GM21619 (cell line): ENCODE measurements at regions not wholly inside any gene's neighbourhood (a gene's known extent, or its start where the extent isn't known, plus 50 kb on each side); places are given as distances from the start of the nearest gene placed in this dataset.

Experiments
- ATAC-seq: cut with Tn5 transposase; IDR thresholded peaks from one replicate; pipeline ENCODE4 v1.9.1; 2021; ENCODE audit not compliant: unreplicated experiment

DNA sequence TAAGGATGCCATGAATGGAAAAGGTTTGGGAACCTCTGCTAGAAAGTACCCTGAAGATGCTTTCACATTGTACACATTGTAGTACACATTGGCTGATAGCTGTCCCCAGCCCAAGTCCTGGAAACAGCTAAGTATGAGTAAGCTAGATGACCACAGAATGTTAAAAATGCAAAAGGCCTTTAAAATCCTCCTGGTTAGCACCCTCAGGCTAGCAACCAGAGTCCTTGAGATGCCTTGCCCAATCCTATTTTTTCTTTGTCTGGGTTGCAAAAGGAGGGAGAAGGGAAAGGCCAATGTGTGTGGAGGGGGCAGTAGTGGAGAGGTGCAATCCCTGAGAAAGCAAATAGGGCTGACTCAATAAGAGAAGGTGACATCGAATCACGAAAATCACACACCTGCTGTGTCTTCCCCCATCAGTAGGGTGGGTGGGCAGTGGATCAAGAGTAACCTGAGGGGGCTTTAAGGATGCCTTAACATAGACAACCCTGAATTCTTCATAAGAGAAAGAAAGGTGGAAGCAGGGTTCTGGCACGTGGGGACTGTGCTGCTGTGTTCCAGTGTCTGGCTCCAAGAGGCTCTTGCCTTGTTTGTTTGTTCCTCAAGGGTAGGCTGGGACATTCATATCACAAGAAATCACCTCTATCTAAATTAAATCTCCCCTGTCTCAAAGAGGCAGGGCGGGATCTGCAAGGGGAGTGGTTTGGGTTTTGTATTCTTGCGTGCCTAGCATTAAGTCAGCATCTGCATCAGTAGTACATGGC, 266.2 kb upstream of the PLXNA2 start:
- no peak for ATAC-seq

DNA sequence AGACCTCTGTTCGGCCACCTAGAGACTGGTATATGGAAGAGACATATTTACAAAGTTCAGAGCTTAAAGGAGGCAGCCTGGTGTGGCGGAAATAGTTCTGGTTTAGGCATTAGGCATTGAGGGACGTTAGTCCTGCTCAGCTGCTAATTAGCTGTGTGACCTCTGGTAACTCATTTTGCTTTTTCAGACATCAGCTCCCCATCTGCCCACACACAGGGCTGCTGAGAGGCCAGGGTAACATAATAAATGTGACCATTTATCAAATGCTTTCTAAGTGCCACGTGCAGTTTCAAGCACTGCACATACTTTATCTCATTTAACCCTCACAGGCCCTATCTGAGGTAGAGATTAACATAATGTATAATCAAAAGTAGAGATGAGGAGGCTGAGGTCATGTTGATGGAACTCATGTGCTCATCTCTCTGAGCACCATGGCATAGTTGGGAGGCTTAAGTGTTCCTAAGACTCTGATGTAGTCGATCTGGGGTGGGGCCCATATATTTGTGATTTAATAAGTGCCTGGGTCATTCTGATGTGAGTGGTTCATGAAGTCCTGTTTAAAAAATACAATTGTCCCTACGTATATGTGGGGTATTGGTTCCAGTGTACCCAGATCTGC, 267.2 kb upstream of the PLXNA2 start:
- ATAC-seq, result no peak

DNA sequence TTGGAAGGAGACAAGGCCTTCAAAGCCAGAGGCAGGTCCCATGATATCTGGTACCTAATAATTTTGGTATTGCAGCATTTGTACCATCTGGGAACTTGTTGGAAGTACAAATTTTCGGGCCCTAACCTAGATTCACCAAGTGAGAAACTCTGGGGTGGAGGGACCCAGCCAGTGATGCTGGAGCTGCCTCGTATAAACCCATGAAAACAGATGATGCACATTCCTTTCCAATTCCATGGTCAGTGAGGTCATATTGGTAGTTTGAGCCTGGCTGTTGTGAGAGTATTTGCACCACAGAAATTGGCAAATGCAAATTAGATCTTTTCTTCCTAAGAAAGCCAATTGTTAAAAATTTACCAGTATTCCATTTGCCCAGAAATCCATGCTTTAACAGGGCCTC, 269.6 kb upstream of the PLXNA2 start:
- no peak for ATAC-seq

DNA sequence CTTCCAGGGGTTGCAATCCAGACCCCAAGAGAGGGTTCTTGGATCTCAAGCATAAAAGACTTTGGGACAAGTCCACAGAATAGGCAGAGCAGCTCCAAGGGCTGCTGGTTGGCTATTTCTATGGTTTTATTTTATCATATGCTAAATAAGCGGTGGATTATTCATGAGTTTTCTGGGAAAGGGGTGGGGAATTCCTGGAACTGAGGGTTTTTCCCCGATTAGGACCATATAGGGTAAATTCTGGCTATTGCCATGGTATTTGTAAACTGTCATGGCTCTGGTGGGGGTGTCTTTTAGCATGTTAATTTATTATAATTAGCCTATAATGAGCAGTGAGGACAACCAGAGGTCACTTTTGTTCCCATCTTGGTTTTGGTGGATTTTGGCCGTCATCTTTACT, 270.9 kb upstream of the PLXNA2 start:
- ATAC-seq, result no peak

DNA sequence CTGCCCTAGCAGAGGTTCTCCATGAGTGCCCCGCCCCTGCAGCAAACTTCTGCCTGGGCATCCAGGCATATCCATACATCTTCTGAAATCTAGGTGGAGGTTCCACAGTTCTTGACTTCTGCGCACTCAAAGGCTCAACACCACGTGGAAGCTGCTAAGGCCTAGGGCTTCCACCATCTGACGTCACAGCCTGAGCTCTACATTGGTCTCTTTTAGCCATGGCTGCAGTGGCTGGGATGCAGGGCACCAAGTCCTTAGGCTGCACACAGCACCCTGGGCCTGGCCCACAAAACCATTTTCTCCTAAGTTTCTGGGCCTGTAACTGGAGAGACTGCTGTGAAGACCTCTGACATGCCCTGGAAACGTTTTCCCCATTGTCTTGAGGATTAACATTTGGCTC, 272.6 kb upstream of the PLXNA2 start:
- ATAC-seq, result no peak

DNA sequence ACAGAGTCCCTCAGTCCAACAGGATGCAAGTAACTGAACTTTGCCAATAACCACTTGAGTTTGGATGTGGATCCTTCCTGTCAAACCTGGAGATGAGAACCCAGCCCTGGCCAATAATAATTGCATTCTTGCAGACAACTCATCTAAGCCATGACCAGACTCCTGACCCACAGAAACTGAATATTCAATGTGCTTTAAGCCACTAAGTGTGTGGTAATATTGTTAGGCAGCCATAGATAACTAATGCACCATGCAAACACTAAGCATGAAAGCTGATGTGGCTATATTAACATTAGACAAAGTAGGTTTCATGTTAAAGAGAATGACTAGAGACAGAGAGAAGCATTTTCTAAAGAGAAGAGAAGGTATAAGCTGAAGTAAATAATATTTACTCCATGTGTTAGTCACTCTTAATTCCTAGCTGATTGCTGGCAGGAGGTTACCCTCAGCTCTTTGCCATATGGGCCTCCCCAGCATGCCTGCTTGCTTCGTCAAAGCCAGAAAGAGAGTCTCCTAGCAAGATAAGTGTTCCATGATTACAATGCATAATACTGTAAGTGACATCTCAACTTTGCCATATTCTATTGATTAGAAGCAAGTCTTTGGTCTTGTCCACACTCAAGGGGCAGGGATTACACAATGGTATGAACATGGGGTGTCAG, 276.4 kb upstream of the PLXNA2 start:
- ATAC-seq, result no peak

DNA sequence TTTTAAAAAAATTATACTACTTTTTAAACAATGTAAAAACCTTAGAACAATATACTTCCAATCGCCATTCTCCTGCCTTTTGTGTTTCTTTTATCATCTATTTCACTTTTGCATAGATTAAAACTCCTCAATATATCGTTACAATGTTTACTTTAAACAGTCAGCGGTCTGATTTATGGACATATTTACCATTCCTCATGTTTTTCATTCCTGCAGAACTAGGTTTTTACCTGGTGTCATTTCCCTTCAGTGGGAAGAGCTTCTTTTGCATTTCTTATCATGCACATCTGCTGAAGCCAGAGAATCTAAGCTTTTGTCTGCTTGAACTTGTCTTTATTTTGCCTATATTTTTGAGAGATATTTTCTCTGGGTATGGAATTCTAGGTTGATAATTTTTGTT, 277.4 kb upstream of the PLXNA2 start:
- ATAC-seq, result no peak

DNA sequence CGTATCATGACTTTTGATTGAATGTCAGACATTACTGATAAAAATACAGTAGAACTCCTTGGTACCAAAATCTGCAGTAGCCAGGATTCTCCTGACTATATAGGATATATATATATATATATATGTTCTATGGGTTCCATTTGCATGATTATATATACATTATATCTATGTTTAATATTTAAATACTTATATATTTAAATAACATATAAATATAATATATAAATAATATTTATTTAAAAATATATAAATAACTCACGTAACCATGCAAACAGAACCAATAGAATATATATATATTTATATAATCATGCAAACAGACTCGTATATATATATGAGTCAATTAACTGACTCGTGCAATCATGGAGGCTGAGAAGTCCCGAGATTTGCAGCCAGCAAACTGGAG, 278.8 kb upstream of the PLXNA2 start:
- ATAC-seq, result no peak

DNA sequence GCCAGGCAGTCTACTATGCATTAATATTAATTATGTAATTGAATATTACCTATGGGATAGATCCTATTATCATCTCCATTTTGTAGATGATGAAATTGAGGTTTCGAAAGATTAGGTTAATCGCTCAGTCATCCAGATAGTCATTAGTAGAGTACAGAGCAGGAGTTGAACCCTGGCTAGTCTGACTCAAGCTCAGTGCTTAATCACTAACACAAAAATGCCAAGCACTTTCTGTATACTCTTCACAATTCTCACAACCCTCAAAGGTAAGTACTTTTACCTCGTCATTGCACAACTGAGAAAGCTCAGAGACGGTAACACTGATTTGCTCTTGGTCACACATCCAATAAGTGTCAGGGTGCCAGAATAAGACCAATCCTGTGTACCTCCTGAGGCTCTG, 280.2 kb upstream of the PLXNA2 start:
- no peak for ATAC-seq

DNA sequence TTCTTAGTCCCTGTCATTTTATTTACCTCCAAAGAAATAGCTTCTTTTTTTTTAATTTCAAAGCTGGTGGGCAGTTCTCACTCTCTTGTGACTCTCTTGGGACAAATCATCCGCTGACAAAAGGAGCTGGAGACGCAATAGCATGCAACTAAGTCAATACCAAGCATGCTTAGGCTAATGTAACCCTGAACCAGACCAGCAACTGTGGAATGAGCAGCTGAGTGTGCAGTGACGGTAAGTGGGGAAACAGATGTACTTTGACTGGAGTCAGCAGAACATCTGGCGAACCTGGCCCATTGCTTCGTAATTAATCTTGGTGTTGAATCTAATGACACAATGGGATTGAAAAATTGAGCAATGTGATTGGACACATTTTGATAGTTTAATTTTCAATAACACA, 280.7 kb upstream of the PLXNA2 start:
- ATAC-seq, result no peak

DNA sequence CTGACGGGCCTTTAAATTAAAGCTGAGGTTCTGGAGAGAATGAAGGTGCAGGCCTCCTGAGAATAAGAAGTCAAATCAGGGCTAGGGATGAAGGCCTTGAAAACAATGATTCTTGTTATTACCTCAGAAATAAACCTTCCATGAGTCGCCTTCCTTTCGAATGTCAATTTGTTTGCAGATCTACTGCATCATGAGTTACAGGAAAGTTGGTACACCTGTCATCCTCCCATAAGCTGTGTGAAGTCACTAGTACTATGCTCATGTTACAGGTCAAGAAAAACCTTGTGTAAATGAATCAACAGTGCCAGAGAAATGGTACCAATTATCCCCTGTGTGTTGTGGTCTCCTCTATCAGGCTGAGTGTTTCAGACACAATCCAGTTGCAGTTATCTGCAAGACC, 281.2 kb upstream of the PLXNA2 start:
- no peak for ATAC-seq

DNA sequence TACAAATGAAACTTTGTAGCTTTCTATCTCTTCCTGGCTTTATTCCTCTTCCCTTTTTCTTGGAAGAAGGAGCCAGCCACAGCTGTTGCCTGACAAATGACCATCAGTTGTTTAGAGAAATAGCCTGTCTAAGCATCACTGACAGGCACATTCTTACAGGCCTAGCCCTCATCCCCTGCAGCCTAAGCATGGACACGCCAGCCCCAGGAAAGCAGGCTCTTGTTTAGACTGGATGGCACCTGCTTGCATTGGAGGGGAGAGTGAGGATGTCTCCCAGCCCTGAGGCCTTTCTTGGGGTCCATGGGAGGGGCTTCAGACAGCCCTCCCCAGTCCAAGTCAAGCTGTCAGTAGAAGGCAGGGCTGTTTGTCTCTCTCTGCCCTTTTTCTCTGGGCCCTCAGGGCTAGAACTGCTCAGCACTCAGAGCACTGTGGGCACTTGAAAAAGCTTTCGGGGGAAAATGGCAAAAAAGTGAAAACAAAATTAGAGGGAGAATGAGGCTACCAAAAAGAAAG, 282.5 kb upstream of the PLXNA2 start:
- ATAC-seq, result no peak

DNA sequence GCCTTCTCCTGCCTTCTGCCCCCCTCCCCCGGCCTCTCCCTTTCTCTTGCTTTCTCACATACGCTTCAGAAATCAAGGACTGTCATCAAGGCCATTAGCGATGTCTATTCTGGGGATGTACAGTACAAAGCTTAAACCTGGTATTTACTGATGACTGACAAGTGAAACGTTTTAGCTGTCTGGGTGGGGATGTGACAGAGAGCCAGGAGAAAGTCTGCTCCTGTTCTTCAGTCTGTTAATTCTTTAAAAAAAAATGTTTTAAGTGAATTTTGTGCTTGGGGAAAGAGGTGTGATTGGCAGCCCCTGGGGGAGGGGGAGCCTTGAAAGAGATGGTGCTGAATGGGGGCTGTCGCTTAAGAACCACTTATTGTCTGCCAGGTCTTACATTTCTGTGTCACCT, 283.0 kb upstream of the PLXNA2 start:
- no peak for ATAC-seq

DNA sequence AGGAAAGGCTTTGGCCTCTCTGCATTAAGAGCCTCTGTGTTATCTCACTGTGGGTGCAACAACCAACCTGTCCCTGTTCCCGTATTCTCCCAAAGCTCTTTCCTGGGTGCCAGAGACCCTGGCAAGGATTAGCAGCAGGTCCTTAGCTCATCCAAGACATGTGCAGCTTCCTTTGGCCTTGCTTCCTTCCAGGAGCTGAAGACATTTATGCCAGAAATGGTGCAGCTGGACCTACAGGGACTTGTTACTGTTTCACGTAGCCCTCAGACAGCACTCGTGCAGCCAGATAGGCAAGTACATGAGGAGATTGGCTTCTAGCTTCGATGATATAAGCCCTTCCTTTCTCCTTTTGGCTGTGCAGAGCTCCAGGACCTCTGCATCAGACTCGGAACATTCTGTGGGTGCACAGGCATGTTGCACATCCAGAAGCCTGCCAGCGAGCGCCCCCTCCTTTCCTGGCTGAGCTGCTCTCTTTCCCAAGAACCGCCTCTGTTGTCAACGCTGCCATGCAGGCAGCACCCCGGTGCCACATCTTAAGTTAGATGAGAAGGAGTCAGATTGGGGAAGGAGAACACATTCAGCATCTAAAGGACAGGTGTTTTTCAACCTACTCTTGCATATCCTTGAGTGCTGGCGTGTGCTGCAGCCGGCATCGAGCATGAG, 284.5 kb upstream of the PLXNA2 start:
- no peak for ATAC-seq

DNA sequence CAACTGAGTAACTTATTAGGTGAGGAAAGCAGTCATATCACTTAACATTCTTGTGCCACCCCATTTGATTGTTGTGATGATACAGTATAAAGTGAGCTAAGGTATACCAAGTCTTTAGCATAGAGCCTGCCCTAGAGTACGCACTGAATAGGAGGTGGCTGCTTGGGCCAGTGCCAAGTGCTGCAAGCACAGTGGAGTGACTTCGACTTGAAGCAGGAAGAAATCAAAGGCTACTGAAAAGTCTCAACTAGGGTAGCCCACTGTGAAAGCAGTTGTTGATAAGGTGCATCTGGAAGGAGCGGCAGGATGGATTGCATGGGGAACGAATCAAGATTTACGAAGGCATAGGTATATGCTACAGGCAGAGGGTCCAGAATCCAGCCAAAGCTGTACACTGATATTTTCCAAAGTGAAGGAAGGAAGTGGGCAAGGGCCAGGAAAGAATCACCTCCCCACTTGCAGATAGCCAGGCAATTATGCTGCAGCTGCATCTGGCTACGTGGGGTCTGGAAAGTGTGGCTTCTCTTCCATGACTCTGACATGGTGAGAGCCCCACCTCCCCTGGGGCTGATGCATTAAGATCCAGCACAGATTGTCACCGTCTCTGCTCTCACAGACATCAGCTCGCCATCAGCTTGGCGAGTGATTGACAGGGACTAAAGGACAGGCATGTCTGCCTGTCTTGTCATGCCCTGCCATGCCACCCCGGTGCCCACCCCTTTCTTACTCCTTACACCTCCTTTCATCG, 287.0 kb upstream of the PLXNA2 start:
- ATAC-seq, result no peak

DNA sequence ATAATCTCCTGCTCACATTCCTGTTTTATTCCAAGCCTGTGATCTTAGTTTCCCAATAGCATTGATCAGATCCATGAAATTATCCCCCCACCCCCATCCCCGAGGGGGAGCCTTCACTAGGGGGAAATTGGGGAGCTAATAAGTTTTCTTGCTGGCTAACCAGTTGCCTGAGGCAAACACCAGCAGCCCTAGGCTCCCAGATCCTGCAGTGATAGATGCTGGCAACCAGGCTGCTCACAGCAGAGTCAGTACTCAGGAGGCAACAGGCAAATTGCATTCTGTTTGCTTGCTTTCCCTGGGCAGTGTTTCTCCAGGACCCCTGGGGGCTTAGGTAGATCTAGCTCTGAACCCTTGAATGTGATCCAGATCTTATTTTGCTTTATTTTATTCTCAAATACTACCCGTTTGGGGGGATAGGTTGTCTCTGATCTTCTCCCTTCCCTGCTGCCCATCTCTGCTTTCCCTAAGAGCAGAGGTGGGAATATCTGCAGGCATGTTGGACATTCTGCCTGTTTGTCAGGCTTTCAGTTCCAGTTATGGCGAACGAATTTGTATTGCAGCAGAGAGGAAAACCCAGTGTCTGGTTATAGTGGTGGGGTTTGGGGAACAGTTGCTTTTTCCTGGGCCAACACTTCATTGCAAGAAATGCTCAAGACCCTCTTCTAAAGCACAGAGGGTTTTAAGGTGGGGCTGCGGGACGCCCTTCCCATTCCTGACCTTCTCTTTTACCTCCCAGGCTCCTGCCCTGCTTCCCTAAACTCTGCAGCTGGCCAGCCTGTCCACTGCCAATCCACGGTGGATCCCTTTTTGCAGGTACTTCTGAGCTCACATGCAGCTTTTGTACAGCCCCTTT, 289.8 kb upstream of the PLXNA2 start:
- ATAC-seq, result no peak

DNA sequence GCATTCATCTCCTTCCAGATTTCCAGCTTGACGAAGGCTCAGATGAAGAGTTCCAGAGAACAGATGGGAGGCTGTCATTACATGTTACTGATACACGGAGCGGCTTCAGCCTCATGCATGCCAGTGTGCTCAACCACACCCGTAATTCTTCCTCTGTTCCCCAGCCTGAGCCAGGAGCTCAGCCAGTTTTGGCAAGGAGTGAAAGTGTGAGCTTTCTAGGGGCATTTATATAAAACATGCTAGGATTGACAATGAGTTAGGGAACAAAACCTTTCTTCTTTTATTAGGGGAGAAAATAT, 290.4 kb upstream of the PLXNA2 start:
- no peak for ATAC-seq

DNA sequence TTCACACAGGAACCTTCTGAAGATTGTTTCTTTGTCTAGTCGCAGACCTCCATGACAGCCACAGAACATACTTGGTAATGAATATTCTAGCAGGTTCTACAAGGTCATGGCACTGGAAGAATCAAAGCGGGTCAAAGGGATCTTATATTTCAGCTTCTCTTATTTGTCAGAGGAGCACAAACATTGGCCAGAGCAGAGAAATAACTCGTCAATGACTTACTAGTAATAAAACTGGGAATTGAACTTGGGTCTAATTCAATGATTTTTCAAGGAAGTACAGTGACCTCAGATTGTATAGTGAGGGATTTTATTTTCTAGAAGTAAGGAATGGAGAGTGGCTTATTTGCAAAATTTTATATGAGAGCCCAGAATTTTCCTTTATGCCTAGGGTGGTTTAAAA, 290.8 kb upstream of the PLXNA2 start:
- ATAC-seq, result no peak

DNA sequence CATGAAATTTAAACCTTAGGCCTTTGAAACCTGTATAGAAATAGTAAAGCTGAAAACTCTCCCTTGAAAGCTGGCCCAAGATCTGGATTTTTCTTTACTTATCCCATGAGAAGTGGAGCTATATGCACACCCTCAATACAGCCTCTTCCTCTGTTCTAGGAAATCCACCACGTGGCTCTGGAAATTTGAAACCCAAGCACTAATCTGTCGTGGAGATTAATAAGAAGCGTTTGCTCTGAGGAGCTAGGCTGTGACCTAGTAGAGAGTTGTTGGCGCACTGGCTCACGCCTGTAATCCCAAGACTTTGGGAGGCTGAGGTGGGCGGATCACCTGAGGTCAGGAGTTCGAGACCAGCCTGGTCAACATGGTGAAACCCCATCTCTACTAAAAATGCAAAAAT, 291.3 kb upstream of the PLXNA2 start:
- no peak for ATAC-seq

DNA sequence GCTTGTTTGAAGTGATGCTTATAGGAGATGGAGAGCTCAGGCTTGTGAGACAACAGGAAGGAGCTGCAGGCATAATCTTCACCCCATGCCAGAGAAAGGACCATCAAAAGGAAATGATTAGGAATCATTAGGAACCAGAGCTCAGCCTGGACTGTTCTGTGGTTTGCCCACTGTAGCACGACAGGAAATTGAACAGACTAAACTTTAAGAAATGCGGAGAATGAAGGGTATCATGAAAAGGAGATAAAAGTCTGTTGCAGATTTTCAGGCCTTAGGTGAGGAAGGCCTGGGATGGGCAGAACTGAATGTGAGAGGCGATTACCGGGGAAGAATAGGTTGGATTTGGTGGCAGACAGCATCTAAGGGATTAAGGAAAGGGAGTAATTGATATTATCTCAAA, 292.0 kb upstream of the PLXNA2 start:
- ATAC-seq, result no peak
